ENCODE measurements at regions not wholly inside any gene's neighbourhood (a gene's known extent, or its start where the extent isn't known, plus 50 kb on each side); places are given as distances from the start of the nearest gene placed in this dataset.
A peak's percentile ranks its signal among the peaks of the same experiment; 100 is the strongest.
"Not testable (repeated sequence)": the region's sequence is repeated elsewhere in the genome, so short reads cannot be mapped to it uniquely, and the experiment has no call there.

GRCh38 chr9:63344408-63344807, 1940.6 kb downstream of the FOXD4L5 start:
- intact Hi-C loops (cut with micrococcal nuclease); H3K27ac ChIP-seq (ENCODE audit: low read depth, low read length); H3K4me1 ChIP-seq (ENCODE audit: insufficient read depth, low read length); H3K27me3 Mint-ChIP-seq; H3K4me3 ChIP-seq (ENCODE audit: low read length in 2 of 2); H3K36me3 Mint-ChIP-seq; H3K27me3 ChIP-seq (ENCODE audit: insufficient read depth, low read length); H3K9me3 Mint-ChIP-seq; POLR2A ChIA-PET (ENCODE audit: partially characterized antibody); H3K4me3 Mint-ChIP-seq; CTCF ChIA-PET (ENCODE audit: partially characterized antibody); H3K36me3 ChIP-seq (ENCODE audit: insufficient read depth, low read length); DNase-seq; H3K27ac Mint-ChIP-seq; H3K9me3 ChIP-seq (ENCODE audit: control insufficient read depth in 1 of 2, low read length in 2 of 2): not testable (repeated sequence)
- peaks cover 4 to 18% (median 8%) of the 10 kb centered on the region in 4 donors for H3K4me1 Mint-ChIP-seq

- intact Hi-C loops (cut with micrococcal nuclease); POLR2A ChIA-PET (ENCODE audit: partially characterized antibody); DNase-seq; H3K27ac Mint-ChIP-seq; H3K9me3 Mint-ChIP-seq; H3K4me3 Mint-ChIP-seq; CTCF ChIA-PET (ENCODE audit: partially characterized antibody); H3K36me3 ChIP-seq (ENCODE audit: insufficient read depth, low read length); H3K4me3 ChIP-seq (ENCODE audit: low read length in 2 of 2); H3K9me3 ChIP-seq (ENCODE audit: control insufficient read depth in 1 of 2, low read length in 2 of 2); H3K27me3 Mint-ChIP-seq; H3K36me3 Mint-ChIP-seq; H3K27ac ChIP-seq (ENCODE audit: low read depth, low read length); H3K27me3 ChIP-seq (ENCODE audit: insufficient read depth, low read length): not testable (repeated sequence)
- peaks cover 11 to 23% (median 15%) of the 10 kb centered on the region in 4 donors for H3K4me1 Mint-ChIP-seq
- H3K4me1 ChIP-seq (ENCODE audit: insufficient read depth, low read length) = peaks cover 14% of the 10 kb centered on the region
Observed at GRCh38 chr9:63342528-63342927, 1942.5 kb downstream of the FOXD4L5 start.

GRCh38 chr9:63337899-63338604, 1947.0 kb downstream of the FOXD4L5 start:
- H3K27ac ChIP-seq (ENCODE audit: low read depth, low read length); H3K27me3 Mint-ChIP-seq; CTCF ChIA-PET (ENCODE audit: partially characterized antibody); H3K27me3 ChIP-seq (ENCODE audit: insufficient read depth, low read length); H3K9me3 ChIP-seq (ENCODE audit: control insufficient read depth in 1 of 2, low read length in 2 of 2); POLR2A ChIA-PET (ENCODE audit: partially characterized antibody); H3K4me1 ChIP-seq (ENCODE audit: insufficient read depth, low read length); intact Hi-C loops (cut with micrococcal nuclease); H3K36me3 ChIP-seq (ENCODE audit: insufficient read depth, low read length); H3K36me3 Mint-ChIP-seq; H3K9me3 Mint-ChIP-seq; H3K4me3 ChIP-seq (ENCODE audit: low read length in 2 of 2): not testable (repeated sequence)
- DNase-seq = peak in 4 of 5 donors; percentile 18 to 61 (median 36)
- peaks cover 6 to 13% (median 9%) of the 10 kb centered on the region in 4 donors for H3K4me1 Mint-ChIP-seq
- peak overlapping the region in 4 of 8 donors; percentile 12 to 59 (median 47) for H3K4me3 Mint-ChIP-seq
- H3K27ac Mint-ChIP-seq = peak overlapping the region in 3 of 7 donors; percentile 30 to 85 (median 73)

- H3K4me1 Mint-ChIP-seq; H3K27ac ChIP-seq (ENCODE audit: low read depth, low read length); H3K4me1 ChIP-seq (ENCODE audit: insufficient read depth, low read length); H3K36me3 Mint-ChIP-seq; H3K36me3 ChIP-seq (ENCODE audit: insufficient read depth, low read length); H3K9me3 ChIP-seq (ENCODE audit: control insufficient read depth in 1 of 2, low read length in 2 of 2); CTCF ChIA-PET (ENCODE audit: partially characterized antibody); H3K9me3 Mint-ChIP-seq; H3K4me3 Mint-ChIP-seq; H3K27me3 Mint-ChIP-seq; H3K27ac Mint-ChIP-seq; H3K4me3 ChIP-seq (ENCODE audit: low read length in 2 of 2); POLR2A ChIA-PET (ENCODE audit: partially characterized antibody); intact Hi-C loops (cut with micrococcal nuclease); H3K27me3 ChIP-seq (ENCODE audit: insufficient read depth, low read length): not testable (repeated sequence)
- DNase-seq = peak in 1 of 5 donors; percentile 11
Observed at GRCh38 chr9:63335286-63335685, 1949.7 kb downstream of the FOXD4L5 start.

- H3K4me3 Mint-ChIP-seq; H3K27me3 ChIP-seq (ENCODE audit: insufficient read depth, low read length); H3K4me1 ChIP-seq (ENCODE audit: insufficient read depth, low read length); H3K27ac ChIP-seq (ENCODE audit: low read depth, low read length); POLR2A ChIA-PET (ENCODE audit: partially characterized antibody); intact Hi-C loops (cut with micrococcal nuclease); H3K36me3 Mint-ChIP-seq; CTCF ChIA-PET (ENCODE audit: partially characterized antibody); DNase-seq; H3K4me3 ChIP-seq (ENCODE audit: low read length in 2 of 2); H3K36me3 ChIP-seq (ENCODE audit: insufficient read depth, low read length); H3K9me3 ChIP-seq (ENCODE audit: control insufficient read depth in 1 of 2, low read length in 2 of 2); H3K9me3 Mint-ChIP-seq; H3K4me1 Mint-ChIP-seq; H3K27ac Mint-ChIP-seq; H3K27me3 Mint-ChIP-seq: not testable (repeated sequence)
Observed at GRCh38 chr9:63334187-63334586, 1950.8 kb downstream of the FOXD4L5 start.

GRCh38 chr9:63333083-63333482, 1951.9 kb downstream of the FOXD4L5 start:
- H3K4me1 ChIP-seq (ENCODE audit: insufficient read depth, low read length); H3K27me3 ChIP-seq (ENCODE audit: insufficient read depth, low read length); H3K27me3 Mint-ChIP-seq; DNase-seq; H3K4me3 ChIP-seq (ENCODE audit: low read length in 2 of 2); H3K36me3 Mint-ChIP-seq; H3K4me1 Mint-ChIP-seq; H3K4me3 Mint-ChIP-seq; H3K9me3 ChIP-seq (ENCODE audit: control insufficient read depth in 1 of 2, low read length in 2 of 2); H3K27ac Mint-ChIP-seq; H3K36me3 ChIP-seq (ENCODE audit: insufficient read depth, low read length); H3K9me3 Mint-ChIP-seq; POLR2A ChIA-PET (ENCODE audit: partially characterized antibody); H3K27ac ChIP-seq (ENCODE audit: low read depth, low read length); CTCF ChIA-PET (ENCODE audit: partially characterized antibody); intact Hi-C loops (cut with micrococcal nuclease): not testable (repeated sequence)

GRCh38 chr9:63328313-63328712, 1956.7 kb downstream of the FOXD4L5 start:
- H3K4me1 Mint-ChIP-seq; H3K4me3 Mint-ChIP-seq; H3K9me3 ChIP-seq (ENCODE audit: control insufficient read depth in 1 of 2, low read length in 2 of 2); CTCF ChIA-PET (ENCODE audit: partially characterized antibody); H3K4me1 ChIP-seq (ENCODE audit: insufficient read depth, low read length); intact Hi-C loops (cut with micrococcal nuclease); H3K27ac Mint-ChIP-seq; H3K36me3 ChIP-seq (ENCODE audit: insufficient read depth, low read length); H3K27me3 ChIP-seq (ENCODE audit: insufficient read depth, low read length); H3K9me3 Mint-ChIP-seq; DNase-seq; H3K36me3 Mint-ChIP-seq; H3K4me3 ChIP-seq (ENCODE audit: low read length in 2 of 2); H3K27ac ChIP-seq (ENCODE audit: low read depth, low read length); POLR2A ChIA-PET (ENCODE audit: partially characterized antibody); H3K27me3 Mint-ChIP-seq: not testable (repeated sequence)

GRCh38 chr9:63327211-63327610, 1957.8 kb downstream of the FOXD4L5 start:
- H3K36me3 Mint-ChIP-seq; intact Hi-C loops (cut with micrococcal nuclease); H3K9me3 Mint-ChIP-seq; H3K4me3 Mint-ChIP-seq; H3K4me3 ChIP-seq (ENCODE audit: low read length in 2 of 2); DNase-seq; H3K9me3 ChIP-seq (ENCODE audit: control insufficient read depth in 1 of 2, low read length in 2 of 2); H3K27me3 Mint-ChIP-seq; H3K4me1 ChIP-seq (ENCODE audit: insufficient read depth, low read length); POLR2A ChIA-PET (ENCODE audit: partially characterized antibody); CTCF ChIA-PET (ENCODE audit: partially characterized antibody); H3K27ac Mint-ChIP-seq; H3K27ac ChIP-seq (ENCODE audit: low read depth, low read length); H3K4me1 Mint-ChIP-seq; H3K36me3 ChIP-seq (ENCODE audit: insufficient read depth, low read length); H3K27me3 ChIP-seq (ENCODE audit: insufficient read depth, low read length): not testable (repeated sequence)

All from CD4-positive, alpha-beta memory T cell (primary cell).